HG03039 (cell line): ENCODE measurements at regions not wholly inside any gene's neighbourhood (a gene's known extent, or its start where the extent isn't known, plus 50 kb on each side); places are given as distances from the start of the nearest gene placed in this dataset.
A peak's percentile ranks its signal among the peaks of the same experiment; 100 is the strongest.

Experiments used
- ATAC-seq: cut with Tn5 transposase; IDR thresholded peaks from one replicate; pipeline ENCODE4 v1.9.1; 2021; ENCODE audit warnings: mild to moderate bottlenecking, moderate library complexity; ENCODE audit not compliant: unreplicated experiment

GRCh38 chr1:191134796-191135195, 657.1 kb upstream of the BRINP3 start:
- no peak for ATAC-seq

GRCh38 chr1:191140038-191140437, 662.4 kb upstream of the BRINP3 start:
- ATAC-seq: no peak

- ATAC-seq: no peak
Observed at GRCh38 chr1:191142748-191143147, 665.1 kb upstream of the BRINP3 start.

GRCh38 chr1:191145834-191146233, 668.2 kb upstream of the BRINP3 start:
- ATAC-seq: no peak

GRCh38 chr1:191151321-191151807, 673.7 kb upstream of the BRINP3 start:
- ATAC-seq: no peak

GRCh38 chr1:191152776-191153175, 675.1 kb upstream of the BRINP3 start:
- no peak for ATAC-seq

GRCh38 chr1:191155178-191155577, 677.5 kb upstream of the BRINP3 start:
- no peak for ATAC-seq

- ATAC-seq: no peak
Observed at GRCh38 chr1:191160837-191161236, 683.2 kb upstream of the BRINP3 start.

- ATAC-seq: no peak
Observed at GRCh38 chr1:191162762-191163161, 685.1 kb upstream of the BRINP3 start.

- ATAC-seq: no peak
Observed at GRCh38 chr1:191163621-191164020, 686.0 kb upstream of the BRINP3 start.

GRCh38 chr1:191174298-191174697, 696.6 kb upstream of the BRINP3 start:
- ATAC-seq: peak; percentile 99

- ATAC-seq: no peak
Observed at GRCh38 chr1:191176131-191176530, 698.5 kb upstream of the BRINP3 start.

- no peak for ATAC-seq
Observed at GRCh38 chr1:191206513-191207207, 729.0 kb upstream of the BRINP3 start.

- no peak for ATAC-seq
Observed at GRCh38 chr1:191222206-191222605, 744.5 kb upstream of the BRINP3 start.

- ATAC-seq: no peak
Observed at GRCh38 chr1:191240925-191241324, 763.3 kb upstream of the BRINP3 start.

- no peak for ATAC-seq
Observed at GRCh38 chr1:191255354-191256054, 777.8 kb upstream of the BRINP3 start.

GRCh38 chr1:191256917-191257316, 779.3 kb upstream of the BRINP3 start:
- no peak for ATAC-seq

GRCh38 chr1:191260056-191260455, 782.4 kb upstream of the BRINP3 start:
- ATAC-seq: no peak

GRCh38 chr1:191261111-191261510, 783.4 kb upstream of the BRINP3 start:
- no peak for ATAC-seq

- ATAC-seq: no peak
Observed at GRCh38 chr1:191279266-191279800, 801.7 kb upstream of the BRINP3 start.

GRCh38 chr1:191284175-191284574, 806.5 kb upstream of the BRINP3 start:
- no peak for ATAC-seq

GRCh38 chr1:191290441-191290840, 812.8 kb upstream of the BRINP3 start:
- no peak for ATAC-seq
